Adrenal gland (tissue), 9 donors: ENCODE measurements at regions not wholly inside any gene's neighbourhood (a gene's known extent, or its start where the extent isn't known, plus 50 kb on each side); places are given as distances from the start of the nearest gene placed in this dataset.

ENCODE experiments used
- DNase-seq, 7 donors: peaks; one replicate each; pipeline ENCODE4 v3.0.0-alpha.2; 2019 to 2020
- H3K27ac ChIP-seq, 5 donors: fragments of 200-600 bp; sonication (generic) in 4 of 5; 1 replicate in 3 of 5; 2 replicates in 2 of 5; pipeline versions ENCODE4 v1.5.1 to v1.8.0; 2016 to 2020; ENCODE audit warnings: mild to moderate bottlenecking in 1 of 5
- H3K27me3 ChIP-seq: fragments of 200-600 bp; 2 replicates; pipeline ENCODE4 v1.8.0; 2021
- H3K36me3 ChIP-seq, 2 donors: fragments of 200-600 bp; replicated peaks in 1 of 2; 1 replicate in 1 of 2; 2 replicates in 1 of 2; pipeline versions ENCODE4 v1.5.1 to v1.8.0; 2018 to 2022
- H3K4me1 ChIP-seq, 2 donors: fragments of 200-600 bp; replicated peaks in 1 of 2; 1 replicate in 1 of 2; 2 replicates in 1 of 2; pipeline versions ENCODE4 v1.5.1 to v1.8.0; 2018 to 2021
- H3K4me3 ChIP-seq, 4 donors: fragments of 200-600 bp; sonication (generic) in 3 of 4; one replicate each; pipeline ENCODE4 v1.5.1; 2016 to 2018
- H3K9me3 ChIP-seq, 3 donors: fragments of 200-600 bp; sonication (generic) in 1 of 3; replicated peaks in 1 of 3; 1 replicate in 2 of 3; 2 replicates in 1 of 3; pipeline versions ENCODE4 v1.5.1 to v1.8.0; 2016 to 2021
- POLR2A ChIP-seq, 2 donors: fragments of 450-650 bp; IDR thresholded peaks; one replicate each; pipeline ENCODE4 v1.6.1; 2017; ENCODE audit warnings: antibody characterized with exemption in 2 of 2, mild to moderate bottlenecking in 2 of 2, moderate library complexity in 1 of 2
- WGBS, 4 donors: extraction: QIAGEN DNeasy Blood & Tissue Kit in 2 of 4; methylation state at CpG; one replicate each; pipeline versions ENCODE4 v1.1.5 to v1.1.7; 2013 to 2017; 5-methylcytosine and 5-hydroxymethylcytosine counted together
- intact Hi-C, 2 donors: fragments of 100-400 bp; cut with DNase I; formaldehyde crosslinking; loops; one replicate each; pipeline versions ENCODE4 v1.14.1 to v1.15.0; 2022 to 2023
- TF ChIP-seq, protein P1 (sequence below), 6 experiments: fragments of 450-650 bp in 4 of 6; fragments of 200-600 bp in 2 of 6; sonication (generic) in 1 of 6; IDR thresholded peaks; 1 replicate in 5 of 6; 2 replicates in 1 of 6; pipeline versions ENCODE4 v1.5.1 to v1.8.0; 2016 to 2021; ENCODE audit warnings: antibody characterized with exemption in 6 of 6, mild to moderate bottlenecking in 2 of 6, moderate library complexity in 1 of 6
- donor health status: healthy with polysubstance abuse.
- donor health status: Bipolar disorder and iron deficiency.
- donor health status: DM: yes; HTN: yes; CAD: no.
- donor health status: DM: no; HTN: no; CAD: no.
- donor health status: DM: no; HTN: no; CAD: no.

DNA sequence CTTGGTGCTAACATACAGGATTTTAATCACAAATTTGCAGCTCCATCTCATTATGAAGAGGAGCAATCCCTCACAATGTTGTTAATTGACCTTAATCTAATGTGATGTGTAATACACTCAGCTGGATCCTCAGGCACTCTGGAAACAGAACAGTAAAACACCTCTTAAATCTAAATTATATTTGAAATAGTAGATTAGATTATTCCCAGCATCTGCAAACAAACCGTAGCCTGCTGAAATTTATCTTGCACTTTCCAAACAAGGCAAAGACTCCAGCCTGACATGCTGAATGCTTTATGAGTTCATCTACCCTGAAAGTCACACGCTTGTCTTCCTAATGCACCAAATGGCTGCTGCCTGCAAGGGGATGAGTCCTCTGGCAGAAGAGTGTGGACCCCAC, 402.3 kb upstream of the GYPC start:
- no peak for DNase-seq
- no peaks in the 10 kb centered on the region for H3K4me1 ChIP-seq
- no peak overlapping the region for H3K27ac ChIP-seq
- H3K4me3 ChIP-seq: no peak overlapping the region
- WGBS, 4 donors: 37 to 45% (median 40%) methylated on average over 2 of the region's 2 CpGs
- no peaks in the 10 kb centered on the region for H3K27me3 ChIP-seq
- no peaks in the 10 kb centered on the region for H3K36me3 ChIP-seq
- intact Hi-C loops: no loop called here
- H3K9me3 ChIP-seq: no peaks in the 10 kb centered on the region
- no peak for TF ChIP-seq POLR2A (IDR thresholded peaks at IDR 0.05)
- TF ChIP-seq, protein P1, sequence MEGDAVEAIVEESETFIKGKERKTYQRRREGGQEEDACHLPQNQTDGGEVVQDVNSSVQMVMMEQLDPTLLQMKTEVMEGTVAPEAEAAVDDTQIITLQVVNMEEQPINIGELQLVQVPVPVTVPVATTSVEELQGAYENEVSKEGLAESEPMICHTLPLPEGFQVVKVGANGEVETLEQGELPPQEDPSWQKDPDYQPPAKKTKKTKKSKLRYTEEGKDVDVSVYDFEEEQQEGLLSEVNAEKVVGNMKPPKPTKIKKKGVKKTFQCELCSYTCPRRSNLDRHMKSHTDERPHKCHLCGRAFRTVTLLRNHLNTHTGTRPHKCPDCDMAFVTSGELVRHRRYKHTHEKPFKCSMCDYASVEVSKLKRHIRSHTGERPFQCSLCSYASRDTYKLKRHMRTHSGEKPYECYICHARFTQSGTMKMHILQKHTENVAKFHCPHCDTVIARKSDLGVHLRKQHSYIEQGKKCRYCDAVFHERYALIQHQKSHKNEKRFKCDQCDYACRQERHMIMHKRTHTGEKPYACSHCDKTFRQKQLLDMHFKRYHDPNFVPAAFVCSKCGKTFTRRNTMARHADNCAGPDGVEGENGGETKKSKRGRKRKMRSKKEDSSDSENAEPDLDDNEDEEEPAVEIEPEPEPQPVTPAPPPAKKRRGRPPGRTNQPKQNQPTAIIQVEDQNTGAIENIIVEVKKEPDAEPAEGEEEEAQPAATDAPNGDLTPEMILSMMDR (IDR thresholded peaks at IDR 0.05): no peak

DNA sequence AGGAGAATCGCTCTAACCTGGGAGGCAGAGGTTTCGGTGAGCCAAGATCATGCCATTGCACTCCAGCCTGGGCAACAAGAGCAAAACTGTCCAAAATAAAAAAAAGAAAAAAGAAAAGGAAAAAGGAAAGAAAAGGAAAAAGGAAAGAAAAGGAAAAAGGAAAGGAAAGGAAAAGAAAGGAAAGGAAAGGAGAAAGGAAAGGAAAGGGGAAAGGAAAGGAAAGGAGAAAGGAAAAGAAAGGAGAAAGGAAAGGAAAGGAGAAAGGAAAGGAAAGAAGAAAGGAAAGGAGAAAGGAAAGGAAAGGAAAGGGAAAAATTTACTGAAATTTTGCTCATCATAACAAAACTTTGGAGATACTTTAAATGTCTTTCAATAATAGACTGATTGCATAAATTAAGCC, 391.3 kb upstream of the GYPC start:
- H3K36me3 ChIP-seq: no peaks in the 10 kb centered on the region
- H3K9me3 ChIP-seq: no peaks in the 10 kb centered on the region
- H3K27ac ChIP-seq: no peak overlapping the region
- WGBS, 4 donors: 90 to 98% (median 90%) methylated on average over 2 of the region's 2 CpGs
- H3K27me3 ChIP-seq: no peaks in the 10 kb centered on the region
- TF ChIP-seq, protein P1 (IDR thresholded peaks at IDR 0.05): no peak
- no peak for TF ChIP-seq POLR2A (IDR thresholded peaks at IDR 0.05)
- H3K4me3 ChIP-seq: no peak overlapping the region
- intact Hi-C loops: no loop called here
- no peak for DNase-seq
- no peaks in the 10 kb centered on the region for H3K4me1 ChIP-seq

DNA sequence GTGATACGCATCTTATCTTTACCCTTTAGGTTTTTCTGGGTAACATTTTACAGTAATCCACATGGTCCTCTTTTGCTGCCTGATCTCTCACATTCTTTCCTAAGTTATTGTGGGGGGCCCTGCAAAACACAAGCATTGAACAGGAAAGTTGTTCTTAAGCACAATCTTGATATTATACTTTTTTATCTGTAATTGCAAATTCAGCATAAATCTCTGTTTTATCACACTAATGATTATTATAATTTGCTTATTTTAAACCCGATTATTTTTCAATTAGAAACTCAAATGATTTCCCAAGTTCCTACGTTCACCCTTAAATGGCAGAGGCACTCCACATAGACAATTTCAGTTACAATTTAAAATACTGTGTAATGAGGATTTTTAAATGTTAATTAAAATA, 386.0 kb upstream of the GYPC start:
- Histone ChIP-seq H3K36me3 (no peaks in the 10 kb centered on the region), H3K4me3 (no peak overlapping the region), H3K4me1 (no peaks in the 10 kb centered on the region), H3K27me3 (no peaks in the 10 kb centered on the region), H3K9me3 (no peaks in the 10 kb centered on the region), H3K27ac (no peak overlapping the region)
- 82 to 91% (median 85%) methylated on average over 3 of the region's 3 CpGs for WGBS, 4 donors
- DNase-seq: no peak
- intact Hi-C loops: no loop called here
- TF ChIP-seq POLR2A (IDR thresholded peaks at IDR 0.05): no peak
- TF ChIP-seq, protein P1 (IDR thresholded peaks at IDR 0.05): no peak

DNA sequence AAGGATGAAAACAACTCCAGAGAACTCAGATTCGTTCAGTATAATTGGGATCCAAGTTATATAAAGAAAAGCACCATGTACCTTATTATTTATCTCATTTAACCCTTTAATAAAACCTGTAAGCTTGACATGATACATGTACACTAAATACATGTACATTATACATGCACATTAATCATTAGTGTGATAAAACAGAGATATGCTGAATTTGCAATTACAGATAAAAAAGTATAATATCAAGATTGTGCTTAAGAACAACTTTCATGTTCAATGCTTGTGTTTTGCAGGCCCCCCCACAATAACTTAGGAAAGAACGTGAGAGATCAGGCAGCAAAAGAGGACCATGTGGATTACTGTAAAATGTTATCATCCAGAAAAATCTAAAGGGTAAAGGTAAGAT, 385.4 kb upstream of the GYPC start:
- intact Hi-C loops: no loop called here
- no peaks in the 10 kb centered on the region for H3K36me3 ChIP-seq
- no peaks in the 10 kb centered on the region for H3K9me3 ChIP-seq
- H3K27me3 ChIP-seq: no peaks in the 10 kb centered on the region
- WGBS, 4 donors: 24 to 57% (median 48%) methylated on average over 2 of the region's 2 CpGs
- no peak overlapping the region for H3K4me3 ChIP-seq
- DNase-seq: no peak
- no peak for TF ChIP-seq POLR2A (IDR thresholded peaks at IDR 0.05)
- TF ChIP-seq, protein P1 (IDR thresholded peaks at IDR 0.05): no peak
- no peak overlapping the region for H3K27ac ChIP-seq
- H3K4me1 ChIP-seq: no peaks in the 10 kb centered on the region
